Fibroblast of lung (primary cell): ENCODE measurements at regions not wholly inside any gene's neighbourhood (a gene's known extent, or its start where the extent isn't known, plus 50 kb on each side); places are given as distances from the start of the nearest gene placed in this dataset.
"Not testable (repeated sequence)": the region's sequence is repeated elsewhere in the genome, so short reads cannot be mapped to it uniquely, and the experiment has no call there.

Experiments
- DNase-seq, 2 donors: peaks; one replicate each; pipeline versions ENCODE4 v3.0.0 to v3.0.0-alpha.2; 2010; ENCODE audit warnings: low read depth in 2 of 2
- H2AFZ ChIP-seq: 2 replicates; pipeline ENCODE4 v1.5.1; 2012; ENCODE audit warnings: low read length, control low read depth, inconsistent platforms
- H3K27ac ChIP-seq: 2 replicates; pipeline ENCODE4 v1.5.1; 2011; ENCODE audit warnings: low read length, control low read depth; ENCODE audit not compliant: insufficient read depth
- H3K27me3 ChIP-seq: 2 replicates; pipeline ENCODE4 v1.5.1; 2011; ENCODE audit warnings: mild to moderate bottlenecking, low read length; ENCODE audit not compliant: control insufficient read depth, insufficient read depth
- H3K36me3 ChIP-seq: 2 replicates; pipeline ENCODE4 v1.5.1; 2011; ENCODE audit warnings: low read length; ENCODE audit not compliant: control insufficient read depth, insufficient read depth
- H3K4me1 ChIP-seq: 2 replicates; pipeline ENCODE4 v1.5.1; 2011; ENCODE audit warnings: low read length; ENCODE audit not compliant: control insufficient read depth, insufficient read depth; ENCODE audit errors: extremely low read depth
- H3K4me2 ChIP-seq: 2 replicates; pipeline ENCODE4 v1.5.1; 2011; ENCODE audit warnings: low read length, control low read depth; ENCODE audit not compliant: insufficient read depth; ENCODE audit errors: extremely low read depth
- H3K4me3 ChIP-seq, 4 experiments: fragments of 200-600 bp in 1 of 4; sonication (generic) in 1 of 4; replicated peaks in 1 of 4; 2 replicates each; pipeline ENCODE4 v1.5.1; 2011 to 2016; ENCODE audit warnings: low read length in 4 of 4, low read depth in 3 of 4, mild to moderate bottlenecking in 3 of 4, control low read depth in 2 of 4, inconsistent platforms in 1 of 4, mixed read lengths in 1 of 4; ENCODE audit not compliant: insufficient read depth in 1 of 4; ENCODE audit errors: control extremely low read depth in 1 of 4
- H3K79me2 ChIP-seq: 2 replicates; pipeline ENCODE4 v1.5.1; 2012; ENCODE audit warnings: mild to moderate bottlenecking, low read length, inconsistent platforms; ENCODE audit not compliant: control insufficient read depth, insufficient read depth
- H3K9ac ChIP-seq: 2 replicates; pipeline ENCODE4 v1.5.1; 2011; ENCODE audit warnings: mild to moderate bottlenecking, low read length, control low read depth; ENCODE audit not compliant: insufficient read depth
- H3K9me3 ChIP-seq: 2 replicates; pipeline ENCODE4 v1.5.1; 2012; ENCODE audit warnings: low read depth, low read length; ENCODE audit not compliant: control insufficient read depth, insufficient read depth
- H4K20me1 ChIP-seq: 2 replicates; pipeline ENCODE4 v1.5.1; 2011; ENCODE audit warnings: low read length; ENCODE audit not compliant: control insufficient read depth, insufficient read depth; ENCODE audit errors: extremely low read depth
- CTCF ChIP-seq, 2 donors: IDR thresholded peaks in 1 of 2; conservative IDR thresholded peaks in 1 of 2; 1 replicate in 1 of 2; 2 replicates in 1 of 2; pipeline ENCODE4 v1.5.1; 2011 to 2012; ENCODE audit warnings: low read length in 2 of 2, control low read depth in 1 of 2, inconsistent platforms in 1 of 2, low read depth in 1 of 2, mild to moderate bottlenecking in 1 of 2
- EZH2 ChIP-seq: IDR thresholded peaks from 2 replicates; pipeline ENCODE4 v1.5.1; 2012; ENCODE audit warnings: low read length, control low read depth, mild to moderate bottlenecking; ENCODE audit errors: missing control alignments

GRCh38 chr6:55937951-55938690 is 62.7 kb upstream of the BMP5 start:
- H3K36me3 ChIP-seq: no peaks in the 10 kb centered on the region
- no peaks in the 10 kb centered on the region for H3K9me3 ChIP-seq
- no peaks in the 10 kb centered on the region for H4K20me1 ChIP-seq
- no peak overlapping the region for H3K4me3 ChIP-seq
- H2AFZ ChIP-seq: no peak overlapping the region
- no peaks in the 10 kb centered on the region for H3K79me2 ChIP-seq
- H3K27ac ChIP-seq: no peak overlapping the region
- H3K4me2 ChIP-seq: no peak overlapping the region
- H3K4me1 ChIP-seq: peaks cover under 1% of the 10 kb centered on the region
- peak in 1 of 2 donors; percentile 11 for DNase-seq
- no peak overlapping the region for H3K9ac ChIP-seq
- TF ChIP-seq EZH2 (no peak), CTCF (conservative IDR thresholded peaks at IDR 0.05 in 1 of 2, IDR thresholded peaks at IDR 0.05 in 1 of 2; ENCODE audit: low read depth in 1 of 2, low read length in 2 of 2) (no peak)
- H3K27me3 ChIP-seq: no peaks in the 10 kb centered on the region

- Histone ChIP-seq H3K79me2 (no peaks in the 10 kb centered on the region), H3K9ac (no peak overlapping the region), H3K4me3 (no peak overlapping the region), H2AFZ (no peak overlapping the region), H3K4me1 (no peaks in the 10 kb centered on the region), H3K27me3 (no peaks in the 10 kb centered on the region), H3K9me3 (no peaks in the 10 kb centered on the region), H3K36me3 (no peaks in the 10 kb centered on the region), H4K20me1 (no peaks in the 10 kb centered on the region), H3K27ac (no peak overlapping the region), H3K4me2 (no peak overlapping the region)
- TF ChIP-seq EZH2 (no peak), CTCF (conservative IDR thresholded peaks at IDR 0.05 in 1 of 2, IDR thresholded peaks at IDR 0.05 in 1 of 2; ENCODE audit: low read depth in 1 of 2, low read length in 2 of 2) (no peak)
- DNase-seq: peak in 1 of 2 donors; percentile 54
These were observed 62.0 kb upstream of the BMP5 start for GRCh38 chr6:55937261-55937947.

GRCh38 chr6:55931101-55931500 is 55.7 kb upstream of the BMP5 start:
- no peak for DNase-seq
- H2AFZ ChIP-seq: no peak overlapping the region
- H3K36me3 ChIP-seq: no peaks in the 10 kb centered on the region
- no peaks in the 10 kb centered on the region for H3K9me3 ChIP-seq
- H3K9ac ChIP-seq: no peak overlapping the region
- no peak overlapping the region for H3K4me3 ChIP-seq
- H3K27me3 ChIP-seq: no peaks in the 10 kb centered on the region
- no peaks in the 10 kb centered on the region for H3K79me2 ChIP-seq
- H3K27ac ChIP-seq: no peak overlapping the region
- no peaks in the 10 kb centered on the region for H3K4me1 ChIP-seq
- no peaks in the 10 kb centered on the region for H4K20me1 ChIP-seq
- TF ChIP-seq EZH2 (no peak), CTCF (conservative IDR thresholded peaks at IDR 0.05 in 1 of 2, IDR thresholded peaks at IDR 0.05 in 1 of 2; ENCODE audit: low read depth in 1 of 2, low read length in 2 of 2) (no peak)
- H3K4me2 ChIP-seq: no peak overlapping the region

- not testable (repeated sequence) for H2AFZ ChIP-seq, H3K4me2 ChIP-seq, H3K9ac ChIP-seq, H3K9me3 ChIP-seq, H3K4me3 ChIP-seq, H3K27ac ChIP-seq, DNase-seq, H3K4me1 ChIP-seq, H4K20me1 ChIP-seq, H3K36me3 ChIP-seq, H3K79me2 ChIP-seq, H3K27me3 ChIP-seq
These were observed 52.3 kb upstream of the BMP5 start for GRCh38 chr6:55927713-55928112.
